Breast epithelium (tissue), 4 donors: ENCODE measurements at regions not wholly inside any gene's neighbourhood (a gene's known extent, or its start where the extent isn't known, plus 50 kb on each side); places are given as distances from the start of the nearest gene placed in this dataset.

Experiments
- DNase-seq, 2 donors: peaks; one replicate each; pipeline ENCODE4 v3.0.0-alpha.2; 2019; ENCODE audit warnings: low spot score in 2 of 2
- H3K27ac ChIP-seq, 2 donors: fragments of 200-600 bp; sonication (generic) in 1 of 2; one replicate each; pipeline ENCODE4 v1.5.1; 2016 to 2019; ENCODE audit warnings: mild to moderate bottlenecking in 1 of 2
- H3K27me3 ChIP-seq, 2 donors: fragments of 200-600 bp; sonication (generic) in 1 of 2; one replicate each; pipeline versions ENCODE4 v1.5.1 to v1.6.0; 2017 to 2019; ENCODE audit warnings: control low read depth in 1 of 2, mild to moderate bottlenecking in 1 of 2
- H3K36me3 ChIP-seq: fragments of 200-600 bp; one replicate; pipeline ENCODE4 v1.5.1; 2019
- H3K4me1 ChIP-seq, 2 donors: fragments of 200-600 bp; sonication (generic); one replicate each; pipeline ENCODE4 v1.5.1; 2016 to 2019; ENCODE audit warnings: control low read depth in 1 of 2
- H3K4me3 ChIP-seq, 3 donors: fragments of 200-600 bp; sonication (generic); 1 replicate in 2 of 3; 2 replicates in 1 of 3; pipeline ENCODE4 v1.5.1; 2016 to 2019; ENCODE audit warnings: mild to moderate bottlenecking in 3 of 3, moderate library complexity in 2 of 3
- H3K9me3 ChIP-seq, 2 donors: fragments of 200-600 bp; sonication (generic) in 1 of 2; one replicate each; pipeline ENCODE4 v1.5.1; 2016 to 2019; ENCODE audit warnings: control low read depth in 1 of 2
- CTCF ChIP-seq, 3 donors: fragments of 450-650 bp; IDR thresholded peaks; one replicate each; pipeline ENCODE4 v1.5.1; 2016 to 2017; ENCODE audit warnings: antibody characterized with exemption in 3 of 3, mild to moderate bottlenecking in 3 of 3, moderate library complexity in 3 of 3
- POLR2A ChIP-seq: fragments of 450-650 bp; IDR thresholded peaks from one replicate; pipeline ENCODE4 v1.6.1; 2016; ENCODE audit warnings: antibody characterized with exemption, mild to moderate bottlenecking, moderate library complexity
- POLR2AphosphoS5 ChIP-seq, 3 donors: sonication (generic); formaldehyde crosslinking; IDR thresholded peaks; one replicate each; pipeline ENCODE4 v1.6.1; 2017; ENCODE audit warnings: antibody characterized with exemption in 3 of 3
- intact Hi-C: fragments of 100-400 bp; cut with DNase I; formaldehyde crosslinking; loops from one replicate; pipeline ENCODE4 v1.15.1; 2023; ENCODE audit warnings: low total_unique reads

GRCh38 chr6:132933090-132933489 is 118.7 kb downstream of the RPS12 start:
- TF ChIP-seq POLR2AphosphoS5 (IDR thresholded peaks at IDR 0.05) (no peak), CTCF (IDR thresholded peaks at IDR 0.05) (no peak), POLR2A (no peak)
- no peak for DNase-seq
- no peaks in the 10 kb centered on the region for H3K27me3 ChIP-seq
- no peaks in the 10 kb centered on the region for H3K9me3 ChIP-seq
- H3K4me3 ChIP-seq, result no peak overlapping the region
- no peaks in the 10 kb centered on the region for H3K4me1 ChIP-seq
- H3K36me3 ChIP-seq, result no peaks in the 10 kb centered on the region
- intact Hi-C loops, result no loop called here
- no peak overlapping the region for H3K27ac ChIP-seq

- H3K4me3 ChIP-seq, result no peak overlapping the region
- DNase-seq, result no peak
- no peaks in the 10 kb centered on the region for H3K27me3 ChIP-seq
These were observed 120.1 kb downstream of the RPS12 start for GRCh38 chr6:132934496-132934895.

GRCh38 chr6:132936646-132937045 is 122.3 kb downstream of the RPS12 start:
- H3K36me3 ChIP-seq, result no peaks in the 10 kb centered on the region
- no peak overlapping the region for H3K4me3 ChIP-seq
- no peaks in the 10 kb centered on the region for H3K27me3 ChIP-seq
- no peaks in the 10 kb centered on the region for H3K4me1 ChIP-seq
- TF ChIP-seq CTCF (IDR thresholded peaks at IDR 0.05) (no peak), POLR2A (no peak), POLR2AphosphoS5 (IDR thresholded peaks at IDR 0.05) (no peak)
- H3K27ac ChIP-seq, result no peak overlapping the region
- no peak for DNase-seq
- no peaks in the 10 kb centered on the region for H3K9me3 ChIP-seq
- intact Hi-C loops, result no loop called here

More at GRCh38 chr6:132934496-132934895, 120.1 kb downstream of the RPS12 start:
- Histone ChIP-seq H3K27ac (no peak overlapping the region), H3K9me3 (no peaks in the 10 kb centered on the region), H3K4me1 (no peaks in the 10 kb centered on the region), H3K36me3 (no peaks in the 10 kb centered on the region)
- intact Hi-C loops, result no loop called here
- TF ChIP-seq POLR2AphosphoS5 (IDR thresholded peaks at IDR 0.05) (no peak), POLR2A (no peak), CTCF (IDR thresholded peaks at IDR 0.05) (no peak)

GRCh38 chr6:132937466-132937906 is 123.1 kb downstream of the RPS12 start:
- TF ChIP-seq POLR2A (no peak), POLR2AphosphoS5 (IDR thresholded peaks at IDR 0.05) (peak in 1 of 3 donors; percentile 12), CTCF (IDR thresholded peaks at IDR 0.05) (peak in 2 of 3 donors; percentile 41 to 49)
- Histone ChIP-seq H3K27ac (no peak overlapping the region), H3K36me3 (no peaks in the 10 kb centered on the region), H3K4me3 (no peak overlapping the region), H3K27me3 (no peaks in the 10 kb centered on the region), H3K9me3 (no peaks in the 10 kb centered on the region), H3K4me1 (no peaks in the 10 kb centered on the region)
- intact Hi-C loops, result no loop called here
- peak; percentile 30 to 57 for DNase-seq

GRCh38 chr6:132948889-132949288 is 134.5 kb downstream of the RPS12 start:
- H3K9me3 ChIP-seq, result no peaks in the 10 kb centered on the region
- no peak for DNase-seq
- intact Hi-C loops, result no loop called here
- no peak overlapping the region for H3K4me3 ChIP-seq
- no peaks in the 10 kb centered on the region for H3K27me3 ChIP-seq
- no peaks in the 10 kb centered on the region for H3K36me3 ChIP-seq
- TF ChIP-seq POLR2AphosphoS5 (IDR thresholded peaks at IDR 0.05) (no peak), POLR2A (no peak), CTCF (IDR thresholded peaks at IDR 0.05) (no peak)
- H3K4me1 ChIP-seq, result no peaks in the 10 kb centered on the region
- H3K27ac ChIP-seq, result no peak overlapping the region
